HG02884 (cell line): ENCODE measurements at regions not wholly inside any gene's neighbourhood (a gene's known extent, or its start where the extent isn't known, plus 50 kb on each side); places are given as distances from the start of the nearest gene placed in this dataset.

ENCODE experiments used
- ATAC-seq: cut with Tn5 transposase; IDR thresholded peaks from one replicate; pipeline ENCODE4 v1.9.1; 2021; ENCODE audit warnings: mild to moderate bottlenecking, moderate library complexity; ENCODE audit not compliant: unreplicated experiment

GRCh38 chr7:51477323-51477722 is 160.7 kb upstream of the COBL start:
- no peak for ATAC-seq

- ATAC-seq = no peak
Observed at GRCh38 chr7:51476026-51476425, 159.4 kb upstream of the COBL start.

GRCh38 chr7:51472873-51473272 is 156.3 kb upstream of the COBL start:
- ATAC-seq = no peak

GRCh38 chr7:51471981-51472296 is 155.3 kb upstream of the COBL start:
- ATAC-seq = no peak

- no peak for ATAC-seq
Observed at GRCh38 chr7:51471210-51471980, 154.8 kb upstream of the COBL start.

GRCh38 chr7:51467384-51468017 is 150.9 kb upstream of the COBL start:
- no peak for ATAC-seq

GRCh38 chr7:51459809-51460208 is 143.2 kb upstream of the COBL start:
- ATAC-seq = no peak

- ATAC-seq = no peak
Observed at GRCh38 chr7:51458693-51459092, 142.1 kb upstream of the COBL start.

GRCh38 chr7:51457079-51457478 is 140.5 kb upstream of the COBL start:
- ATAC-seq = no peak

GRCh38 chr7:51456431-51457060 is 139.9 kb upstream of the COBL start:
- no peak for ATAC-seq

GRCh38 chr7:51455948-51456347 is 139.3 kb upstream of the COBL start:
- no peak for ATAC-seq

GRCh38 chr7:51455513-51455912 is 138.9 kb upstream of the COBL start:
- ATAC-seq = no peak

GRCh38 chr7:51455086-51455485 is 138.5 kb upstream of the COBL start:
- ATAC-seq = no peak

GRCh38 chr7:51452694-51453093 is 136.1 kb upstream of the COBL start:
- no peak for ATAC-seq

GRCh38 chr7:51451751-51452476 is 135.3 kb upstream of the COBL start:
- no peak for ATAC-seq

- ATAC-seq = no peak
Observed at GRCh38 chr7:51450541-51450940, 133.9 kb upstream of the COBL start.

- no peak for ATAC-seq
Observed at GRCh38 chr7:51446785-51447184, 130.2 kb upstream of the COBL start.

- ATAC-seq = no peak
Observed at GRCh38 chr7:51446356-51446755, 129.7 kb upstream of the COBL start.

GRCh38 chr7:51444936-51445335 is 128.3 kb upstream of the COBL start:
- no peak for ATAC-seq

GRCh38 chr7:51430480-51431086 is 114.0 kb upstream of the COBL start:
- no peak for ATAC-seq

GRCh38 chr7:51428217-51428887 is 111.7 kb upstream of the COBL start:
- no peak for ATAC-seq
